ENCODE measurements at regions not wholly inside any gene's neighbourhood (a gene's known extent, or its start where the extent isn't known, plus 50 kb on each side); places are given as distances from the start of the nearest gene placed in this dataset.

DNA sequence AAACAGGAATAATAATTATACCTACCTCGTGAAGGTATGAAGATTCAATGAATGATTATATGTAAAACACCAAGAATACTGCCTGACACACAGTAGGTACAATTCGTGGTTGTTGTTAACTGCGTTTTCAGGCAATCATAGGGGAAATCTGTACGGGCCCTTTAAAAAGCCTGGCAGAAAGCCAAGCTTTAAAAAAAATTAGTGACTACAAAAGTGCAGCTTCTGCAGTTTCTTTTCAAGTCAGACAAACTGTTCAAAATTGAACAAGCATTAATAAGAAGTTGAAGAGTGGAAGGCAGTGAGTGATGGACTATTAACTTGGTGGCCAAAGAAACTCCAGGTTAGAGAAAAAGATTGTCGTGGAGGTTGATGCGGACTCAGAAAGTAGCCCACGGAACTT is 85.9 kb upstream of the TRIO start:
- Histone ChIP-seq H3K27ac (no peak overlapping the region), H3K4me3 (no peak overlapping the region), H3K36me3 (no peaks in the 10 kb centered on the region), H3K27me3 (no peaks in the 10 kb centered on the region), H3K9me3 (no peaks in the 10 kb centered on the region), H3K4me1 (no peaks in the 10 kb centered on the region)
- TF ChIP-seq EP300 (IDR thresholded peaks at IDR 0.05) (no peak), POLR2A (IDR thresholded peaks at IDR 0.05) (no peak), POLR2AphosphoS5 (IDR thresholded peaks at IDR 0.05) (no peak)
- TF ChIP-seq, protein P1, sequence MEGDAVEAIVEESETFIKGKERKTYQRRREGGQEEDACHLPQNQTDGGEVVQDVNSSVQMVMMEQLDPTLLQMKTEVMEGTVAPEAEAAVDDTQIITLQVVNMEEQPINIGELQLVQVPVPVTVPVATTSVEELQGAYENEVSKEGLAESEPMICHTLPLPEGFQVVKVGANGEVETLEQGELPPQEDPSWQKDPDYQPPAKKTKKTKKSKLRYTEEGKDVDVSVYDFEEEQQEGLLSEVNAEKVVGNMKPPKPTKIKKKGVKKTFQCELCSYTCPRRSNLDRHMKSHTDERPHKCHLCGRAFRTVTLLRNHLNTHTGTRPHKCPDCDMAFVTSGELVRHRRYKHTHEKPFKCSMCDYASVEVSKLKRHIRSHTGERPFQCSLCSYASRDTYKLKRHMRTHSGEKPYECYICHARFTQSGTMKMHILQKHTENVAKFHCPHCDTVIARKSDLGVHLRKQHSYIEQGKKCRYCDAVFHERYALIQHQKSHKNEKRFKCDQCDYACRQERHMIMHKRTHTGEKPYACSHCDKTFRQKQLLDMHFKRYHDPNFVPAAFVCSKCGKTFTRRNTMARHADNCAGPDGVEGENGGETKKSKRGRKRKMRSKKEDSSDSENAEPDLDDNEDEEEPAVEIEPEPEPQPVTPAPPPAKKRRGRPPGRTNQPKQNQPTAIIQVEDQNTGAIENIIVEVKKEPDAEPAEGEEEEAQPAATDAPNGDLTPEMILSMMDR (IDR thresholded peaks at IDR 0.05) = no peak
- WGBS = 60% methylated on average over 7 of the region's 7 CpGs
- no peak for DNase-seq (ENCODE audit: low spot score in 2 of 2)

DNA sequence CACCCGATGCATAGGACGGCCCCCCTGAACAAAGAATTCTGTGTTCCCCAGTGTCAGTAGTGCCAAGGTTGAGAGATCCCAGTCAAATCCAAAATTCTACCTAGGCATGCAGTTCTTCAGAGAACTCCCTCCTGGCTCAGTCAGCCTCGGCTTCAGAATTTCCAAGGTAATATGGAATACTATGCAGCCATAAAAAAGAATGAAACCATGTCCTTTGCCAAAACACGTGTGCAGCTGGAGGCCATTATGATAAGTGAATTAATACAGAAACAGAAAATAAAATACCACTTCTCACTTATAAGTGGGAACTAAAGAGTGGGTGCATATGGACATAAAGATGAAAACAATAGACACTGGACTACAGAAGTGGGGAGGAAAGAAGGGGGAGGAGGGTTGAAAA is 87.1 kb upstream of the TRIO start:
- H3K36me3 ChIP-seq = no peaks in the 10 kb centered on the region
- 92% methylated on average over 4 of the region's 4 CpGs for WGBS
- no peaks in the 10 kb centered on the region for H3K27me3 ChIP-seq
- no peak overlapping the region for H3K4me3 ChIP-seq
- no peak for TF ChIP-seq POLR2A (IDR thresholded peaks at IDR 0.05)
- TF ChIP-seq, protein P1 (IDR thresholded peaks at IDR 0.05) = no peak
- no peak for TF ChIP-seq POLR2AphosphoS5 (IDR thresholded peaks at IDR 0.05)
- no peak for TF ChIP-seq EP300 (IDR thresholded peaks at IDR 0.05)
- H3K27ac ChIP-seq = no peak overlapping the region
- no peak for DNase-seq (ENCODE audit: low spot score in 2 of 2)
- no peaks in the 10 kb centered on the region for H3K4me1 ChIP-seq
- no peaks in the 10 kb centered on the region for H3K9me3 ChIP-seq

DNA sequence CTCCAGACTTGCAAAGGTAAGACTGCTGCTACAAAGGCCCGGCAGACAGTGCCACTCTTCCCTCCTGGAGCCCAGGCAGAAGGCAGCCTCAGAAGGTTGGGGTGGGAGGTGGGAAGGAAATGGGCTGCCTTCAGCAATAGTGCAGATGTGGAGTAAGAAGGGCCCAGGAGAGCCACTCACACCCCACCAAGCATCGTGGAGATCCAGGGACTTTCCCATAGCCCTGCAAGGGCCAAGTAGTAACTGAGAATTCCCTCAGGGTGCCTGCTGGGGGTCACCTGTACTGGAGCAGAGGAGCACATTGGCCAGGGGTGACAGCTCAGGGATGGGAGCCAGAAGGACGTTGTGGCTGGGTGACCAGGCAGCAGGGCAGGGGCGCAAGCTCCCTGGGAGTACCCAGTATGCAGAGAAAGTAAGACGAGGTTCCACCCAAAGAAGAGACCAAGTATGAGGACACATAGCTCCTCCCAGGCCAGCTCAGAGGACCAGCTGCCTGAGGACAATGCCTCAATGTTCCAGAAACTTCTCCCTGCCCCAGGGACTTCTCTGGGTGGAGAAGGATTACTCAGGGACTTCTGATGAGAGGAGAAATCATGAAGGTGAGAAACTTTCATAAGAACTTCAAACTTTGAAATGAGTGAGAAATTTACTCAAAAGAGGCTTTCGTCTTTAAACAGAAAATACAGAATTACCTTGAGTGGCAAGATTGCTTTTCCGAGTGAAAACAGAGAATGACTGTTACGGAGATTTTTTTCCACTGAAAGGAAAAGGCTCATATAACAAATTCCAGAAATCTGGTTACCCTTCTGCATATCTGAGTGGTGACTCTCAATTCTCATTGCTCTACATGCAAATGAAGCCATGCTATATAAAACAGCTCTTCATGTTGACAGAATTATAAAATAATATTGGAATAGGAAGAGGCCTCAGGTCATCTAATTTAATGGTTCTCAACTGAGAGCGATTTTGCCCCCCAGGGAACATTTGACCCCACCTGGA is 87.9 kb upstream of the TRIO start:
- no peak overlapping the region for H3K27ac ChIP-seq
- H3K36me3 ChIP-seq = no peaks in the 10 kb centered on the region
- no peak for DNase-seq (ENCODE audit: low spot score in 2 of 2)
- 64% methylated on average over 8 of the region's 9 CpGs for WGBS
- H3K9me3 ChIP-seq = no peaks in the 10 kb centered on the region
- no peak for TF ChIP-seq POLR2AphosphoS5 (IDR thresholded peaks at IDR 0.05)
- TF ChIP-seq POLR2A (IDR thresholded peaks at IDR 0.05) = no peak
- TF ChIP-seq, protein P1 (IDR thresholded peaks at IDR 0.05) = no peak
- no peak for TF ChIP-seq EP300 (IDR thresholded peaks at IDR 0.05)
- no peak overlapping the region for H3K4me3 ChIP-seq
- no peaks in the 10 kb centered on the region for H3K4me1 ChIP-seq
- no peaks in the 10 kb centered on the region for H3K27me3 ChIP-seq

DNA sequence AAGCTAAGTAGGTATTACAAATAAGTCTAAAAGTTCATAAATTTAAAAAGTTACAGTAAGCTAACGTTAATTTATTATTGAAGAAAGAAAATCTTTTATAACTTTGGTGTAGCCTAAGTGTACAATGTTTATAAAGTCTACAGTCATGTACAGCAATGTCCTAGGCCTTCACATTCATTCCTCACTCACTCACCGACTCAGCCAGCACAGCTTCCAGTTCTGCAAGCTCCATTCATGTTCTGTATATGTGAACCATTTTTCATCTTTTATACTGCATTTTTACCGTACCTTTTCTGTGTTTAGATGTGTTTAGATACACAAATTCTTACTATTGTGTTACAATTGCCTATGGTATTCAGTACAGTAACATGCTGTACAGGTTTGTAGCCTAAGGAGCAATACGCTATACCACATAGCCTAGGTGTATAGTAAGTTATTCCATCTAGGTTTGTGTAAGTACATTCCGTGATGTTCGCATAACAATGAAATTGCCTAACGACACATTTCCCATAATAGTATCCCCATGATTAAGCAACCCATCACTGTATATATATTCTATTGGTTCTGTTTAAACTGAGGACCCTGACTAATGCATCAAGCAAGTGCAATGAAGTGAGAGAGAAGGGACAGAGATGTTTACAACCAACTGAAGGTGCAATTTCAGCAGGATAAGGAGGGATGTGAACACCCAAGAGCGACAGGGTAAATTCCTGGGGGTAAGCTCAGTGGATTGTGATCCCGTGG is 88.9 kb upstream of the TRIO start:
- H3K27ac ChIP-seq = no peak overlapping the region
- no peak for DNase-seq (ENCODE audit: low spot score in 2 of 2)
- 86% methylated on average over 9 of the region's 9 CpGs for WGBS
- H3K9me3 ChIP-seq = no peaks in the 10 kb centered on the region
- H3K36me3 ChIP-seq = no peaks in the 10 kb centered on the region
- no peak overlapping the region for H3K4me3 ChIP-seq
- TF ChIP-seq, protein P1 (IDR thresholded peaks at IDR 0.05) = no peak
- no peak for TF ChIP-seq EP300 (IDR thresholded peaks at IDR 0.05)
- no peaks in the 10 kb centered on the region for H3K27me3 ChIP-seq
- no peaks in the 10 kb centered on the region for H3K4me1 ChIP-seq

DNA sequence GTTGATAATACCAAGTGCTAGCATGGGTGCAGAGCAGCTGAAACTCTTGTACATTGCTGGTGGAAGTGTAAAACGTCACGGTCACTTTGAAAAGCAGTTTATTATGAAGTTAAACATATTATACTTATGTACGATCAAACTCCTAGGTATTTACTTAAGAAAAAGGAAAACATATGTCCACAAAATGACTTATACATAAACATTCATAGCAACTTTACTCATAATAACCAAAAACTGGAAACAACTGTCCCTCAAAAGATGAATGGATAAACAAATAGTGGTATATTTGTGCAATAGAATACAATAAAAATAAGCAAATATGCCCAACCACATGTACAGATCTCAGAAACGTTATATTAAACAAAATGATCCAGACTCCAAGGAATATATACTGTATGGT is 92.3 kb upstream of the TRIO start:
- Histone ChIP-seq H3K27ac (no peak overlapping the region), H3K4me1 (no peaks in the 10 kb centered on the region), H3K9me3 (no peaks in the 10 kb centered on the region), H3K4me3 (no peak overlapping the region), H3K36me3 (no peaks in the 10 kb centered on the region), H3K27me3 (no peaks in the 10 kb centered on the region)
- no peak for TF ChIP-seq EP300 (IDR thresholded peaks at IDR 0.05)
- TF ChIP-seq, protein P1 (IDR thresholded peaks at IDR 0.05) = no peak
- no peak for TF ChIP-seq POLR2A (IDR thresholded peaks at IDR 0.05)
- TF ChIP-seq POLR2AphosphoS5 (IDR thresholded peaks at IDR 0.05) = no peak
- WGBS = 62% methylated on average over 4 of the region's 4 CpGs
- no peak for DNase-seq (ENCODE audit: low spot score in 2 of 2)
